Fibroblast of villous mesenchyme (primary cell): ENCODE measurements at regions not wholly inside any gene's neighbourhood (a gene's known extent, or its start where the extent isn't known, plus 50 kb on each side); places are given as distances from the start of the nearest gene placed in this dataset.

Experiments
- DNase-seq: peaks from one replicate; pipeline ENCODE4 v3.0.0-alpha.2; 2010; ENCODE audit warnings: low read depth
- H3K4me3 ChIP-seq: 2 replicates; pipeline ENCODE4 v1.5.1; 2011; ENCODE audit warnings: low read depth, mild to moderate bottlenecking, low read length
- TF ChIP-seq, protein P1 (sequence below): IDR thresholded peaks from 2 replicates; pipeline ENCODE4 v1.5.1; 2012; ENCODE audit warnings: low read depth, mild to moderate bottlenecking, low read length; ENCODE audit not compliant: insufficient read depth

DNA sequence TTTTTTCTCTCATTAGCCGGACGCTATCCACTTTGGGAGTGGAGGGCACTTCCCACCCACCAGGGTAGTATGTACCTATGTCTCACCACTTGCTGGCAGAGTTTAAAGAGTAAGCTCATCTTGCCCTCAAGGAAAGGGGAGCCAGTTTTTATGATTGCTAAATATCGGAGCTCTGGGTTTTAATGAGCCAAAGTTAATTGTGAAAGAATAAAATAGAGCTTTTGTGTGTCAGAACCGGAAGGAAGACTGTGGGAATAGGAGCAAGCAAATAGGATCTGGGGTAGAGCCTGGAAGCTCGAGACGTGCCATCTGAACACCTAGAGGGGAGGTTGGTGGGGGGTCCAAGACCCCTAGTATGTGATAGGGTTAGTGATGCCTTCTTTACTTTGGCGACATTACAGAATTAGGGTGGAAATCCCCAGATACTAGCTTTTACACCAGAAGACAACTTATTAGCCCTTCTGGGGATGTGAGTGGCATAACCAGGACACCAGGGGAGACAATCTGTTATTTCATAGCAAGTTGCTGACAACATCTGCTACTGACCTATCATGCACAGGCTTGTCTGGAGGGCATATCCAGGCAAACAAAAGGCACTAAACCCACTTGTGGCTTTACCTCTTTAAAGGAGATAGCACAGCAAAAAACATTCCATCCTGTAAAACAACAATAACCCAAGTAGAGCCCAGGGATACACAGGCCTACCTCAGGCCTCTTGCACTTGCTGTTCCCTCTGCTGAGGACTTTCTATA, 333.8 kb downstream of the ZNF621 start:
- DNase-seq: no peak

DNA sequence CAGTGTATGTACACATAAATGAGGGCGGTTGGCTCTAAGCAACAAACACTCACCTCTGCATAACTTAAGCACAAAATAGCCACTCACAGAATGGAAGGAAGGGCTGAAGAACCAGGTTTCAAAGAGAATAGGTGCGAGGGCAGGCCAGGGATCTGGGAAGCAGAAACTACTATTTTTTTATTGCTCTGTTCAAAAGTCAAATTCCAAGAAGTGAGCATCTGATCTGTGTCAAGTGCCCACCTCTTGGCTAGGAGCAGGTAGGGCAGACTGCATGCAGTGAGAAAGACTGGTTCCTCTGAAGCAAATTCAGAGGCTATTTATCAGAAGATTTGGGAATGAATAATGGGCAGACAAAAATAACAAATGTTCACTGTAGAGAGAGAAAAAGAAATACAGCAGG, 336.4 kb upstream of the CTNNB1 start:
- TF ChIP-seq, protein P1, sequence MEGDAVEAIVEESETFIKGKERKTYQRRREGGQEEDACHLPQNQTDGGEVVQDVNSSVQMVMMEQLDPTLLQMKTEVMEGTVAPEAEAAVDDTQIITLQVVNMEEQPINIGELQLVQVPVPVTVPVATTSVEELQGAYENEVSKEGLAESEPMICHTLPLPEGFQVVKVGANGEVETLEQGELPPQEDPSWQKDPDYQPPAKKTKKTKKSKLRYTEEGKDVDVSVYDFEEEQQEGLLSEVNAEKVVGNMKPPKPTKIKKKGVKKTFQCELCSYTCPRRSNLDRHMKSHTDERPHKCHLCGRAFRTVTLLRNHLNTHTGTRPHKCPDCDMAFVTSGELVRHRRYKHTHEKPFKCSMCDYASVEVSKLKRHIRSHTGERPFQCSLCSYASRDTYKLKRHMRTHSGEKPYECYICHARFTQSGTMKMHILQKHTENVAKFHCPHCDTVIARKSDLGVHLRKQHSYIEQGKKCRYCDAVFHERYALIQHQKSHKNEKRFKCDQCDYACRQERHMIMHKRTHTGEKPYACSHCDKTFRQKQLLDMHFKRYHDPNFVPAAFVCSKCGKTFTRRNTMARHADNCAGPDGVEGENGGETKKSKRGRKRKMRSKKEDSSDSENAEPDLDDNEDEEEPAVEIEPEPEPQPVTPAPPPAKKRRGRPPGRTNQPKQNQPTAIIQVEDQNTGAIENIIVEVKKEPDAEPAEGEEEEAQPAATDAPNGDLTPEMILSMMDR: no peak
- no peak for DNase-seq
- no peak overlapping the region for H3K4me3 ChIP-seq

More for the DNA sequence above, 333.8 kb downstream of the ZNF621 start:
- TF ChIP-seq, protein P1: no peak
- H3K4me3 ChIP-seq: no peak overlapping the region

DNA sequence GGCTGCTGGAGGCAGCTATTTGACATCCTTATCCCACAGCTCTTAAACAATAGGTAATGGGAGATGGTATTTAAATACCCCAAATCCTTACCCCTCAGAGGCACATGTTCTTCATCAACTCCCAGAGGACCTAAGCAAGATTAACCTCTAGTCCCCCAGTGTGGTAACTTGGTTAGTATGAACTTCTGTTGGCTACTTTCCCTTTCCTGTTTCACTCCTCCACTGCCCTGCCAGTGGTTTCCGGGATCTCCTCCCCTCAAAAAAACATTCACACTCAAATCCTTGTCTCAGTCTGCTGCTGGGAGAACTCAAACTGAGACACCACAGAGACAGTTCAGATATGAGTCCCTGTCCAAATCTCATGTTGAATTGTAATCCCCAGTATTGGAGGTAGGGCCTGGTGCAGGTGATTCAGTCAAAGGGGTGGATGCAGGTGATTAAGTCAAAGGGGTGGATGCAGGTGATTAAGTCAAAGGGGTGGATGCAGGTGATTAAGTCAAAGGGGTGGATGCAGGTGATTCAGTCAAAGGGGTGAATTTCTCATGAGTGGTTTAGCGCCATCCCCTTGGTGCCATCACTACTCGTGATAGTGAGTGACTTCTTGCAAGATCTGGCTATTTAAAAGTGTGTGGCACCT, 335.0 kb upstream of the CTNNB1 start:
- H3K4me3 ChIP-seq: no peak overlapping the region
- DNase-seq: no peak
- TF ChIP-seq, protein P1: no peak

GRCh38 chr3:40864915-40865314, 334.4 kb upstream of the CTNNB1 start:
- H3K4me3 ChIP-seq: no peak overlapping the region
- DNase-seq: no peak
- TF ChIP-seq, protein P1: no peak

DNA sequence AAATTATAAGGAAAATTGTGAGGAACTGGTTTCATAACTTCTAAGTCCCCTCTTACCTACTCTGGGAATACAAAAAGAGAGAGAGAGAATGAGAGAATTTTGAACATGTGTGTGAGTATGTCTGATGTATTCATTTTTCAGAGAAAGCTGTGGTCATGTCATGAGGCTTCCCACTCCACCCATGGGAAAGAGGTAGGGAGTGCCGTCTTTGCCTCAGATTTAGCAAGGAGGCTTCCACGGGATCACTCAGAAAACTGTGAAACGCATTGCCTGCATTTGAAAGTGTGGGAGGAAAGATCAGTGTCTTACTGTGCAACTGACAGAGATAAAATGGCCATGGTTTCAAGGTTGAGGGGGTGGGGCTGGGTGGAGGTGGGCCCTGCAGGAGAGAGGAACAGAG, 331.5 kb upstream of the CTNNB1 start:
- H3K4me3 ChIP-seq: no peak overlapping the region
- TF ChIP-seq, protein P1: no peak
- DNase-seq: no peak

- H3K4me3 ChIP-seq: no peak overlapping the region
- no peak for DNase-seq
- TF ChIP-seq, protein P1: no peak
These were observed 330.3 kb upstream of the CTNNB1 start for GRCh38 chr3:40869013-40869412.

GRCh38 chr3:40869939-40870338, 329.4 kb upstream of the CTNNB1 start:
- H3K4me3 ChIP-seq: no peak overlapping the region
- TF ChIP-seq, protein P1: peak; percentile 11
- DNase-seq: no peak
